WTC11 (cell line): ENCODE measurements at regions not wholly inside any gene's neighbourhood (a gene's known extent, or its start where the extent isn't known, plus 50 kb on each side); places are given as distances from the start of the nearest gene placed in this dataset.

Source experiments
- ETV6 ChIP-seq: sonication (generic); formaldehyde crosslinking; IDR thresholded peaks from 2 replicates; pipeline ENCODE4 v1.8.1; 2022; ENCODE audit warnings: mild to moderate bottlenecking, missing genetic modification reagents
- JUN ChIP-seq: sonication (generic); formaldehyde crosslinking; IDR thresholded peaks from 2 replicates; pipeline ENCODE4 v1.8.0; 2023; ENCODE audit warnings: mild to moderate bottlenecking, missing genetic modification reagents
- SP1 ChIP-seq: sonication (generic); formaldehyde crosslinking; conservative IDR thresholded peaks from 2 replicates; pipeline ENCODE4 v1.8.1; 2022; ENCODE audit warnings: missing genetic modification reagents
- TF ChIP-seq, protein P1 (sequence below): fragments of 200-600 bp; IDR thresholded peaks from 2 replicates; pipeline ENCODE4 v1.8.0; 2022; ENCODE audit warnings: antibody characterized with exemption

DNA sequence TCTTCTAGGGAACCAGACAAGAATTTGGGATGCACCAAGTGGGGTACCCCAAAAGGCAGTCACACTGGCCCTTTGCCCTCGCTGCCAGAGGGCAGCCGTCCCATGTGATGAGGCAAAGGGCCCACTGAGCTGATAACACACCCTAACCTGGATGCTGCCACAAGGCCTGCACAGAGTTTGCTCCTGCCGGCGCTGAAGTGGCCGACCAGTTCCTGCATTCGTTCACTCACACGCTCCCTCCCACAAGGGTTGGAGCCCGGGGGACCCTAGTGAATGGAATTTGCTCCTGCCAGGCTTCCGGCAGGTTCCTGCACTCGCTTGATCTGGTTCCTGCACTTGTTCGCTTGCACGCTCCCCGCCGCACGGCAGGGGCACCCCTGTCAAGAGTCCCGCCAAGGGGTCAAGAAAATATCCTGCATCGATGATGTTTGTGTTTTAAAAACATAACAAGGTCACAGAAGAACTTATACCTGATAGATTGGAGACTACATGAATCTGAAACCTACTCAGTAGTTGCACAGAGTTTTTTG is 296.4 kb upstream of the VCX start:
- TF ChIP-seq JUN (CRISPR knock-in tag) (no peak), SP1 (CRISPR knock-in tag) (no peak), ETV6 (no peak)
- TF ChIP-seq, protein P1, sequence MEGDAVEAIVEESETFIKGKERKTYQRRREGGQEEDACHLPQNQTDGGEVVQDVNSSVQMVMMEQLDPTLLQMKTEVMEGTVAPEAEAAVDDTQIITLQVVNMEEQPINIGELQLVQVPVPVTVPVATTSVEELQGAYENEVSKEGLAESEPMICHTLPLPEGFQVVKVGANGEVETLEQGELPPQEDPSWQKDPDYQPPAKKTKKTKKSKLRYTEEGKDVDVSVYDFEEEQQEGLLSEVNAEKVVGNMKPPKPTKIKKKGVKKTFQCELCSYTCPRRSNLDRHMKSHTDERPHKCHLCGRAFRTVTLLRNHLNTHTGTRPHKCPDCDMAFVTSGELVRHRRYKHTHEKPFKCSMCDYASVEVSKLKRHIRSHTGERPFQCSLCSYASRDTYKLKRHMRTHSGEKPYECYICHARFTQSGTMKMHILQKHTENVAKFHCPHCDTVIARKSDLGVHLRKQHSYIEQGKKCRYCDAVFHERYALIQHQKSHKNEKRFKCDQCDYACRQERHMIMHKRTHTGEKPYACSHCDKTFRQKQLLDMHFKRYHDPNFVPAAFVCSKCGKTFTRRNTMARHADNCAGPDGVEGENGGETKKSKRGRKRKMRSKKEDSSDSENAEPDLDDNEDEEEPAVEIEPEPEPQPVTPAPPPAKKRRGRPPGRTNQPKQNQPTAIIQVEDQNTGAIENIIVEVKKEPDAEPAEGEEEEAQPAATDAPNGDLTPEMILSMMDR = no peak
